Stomach (tissue), 4 donors: ENCODE measurements at regions not wholly inside any gene's neighbourhood (a gene's known extent, or its start where the extent isn't known, plus 50 kb on each side); places are given as distances from the start of the nearest gene placed in this dataset.

Experiments used
- CTCF ChIP-seq, 7 experiments: fragments of 450-650 bp in 4 of 7; fragments of 200-600 bp in 3 of 7; sonication (generic) in 3 of 7; IDR thresholded peaks; one replicate each; pipeline ENCODE4 v1.5.1; 2016 to 2019; ENCODE audit warnings: antibody characterized with exemption in 7 of 7, control low read depth in 2 of 7, mild to moderate bottlenecking in 1 of 7
- POLR2A ChIP-seq, 4 donors: fragments of 450-650 bp; IDR thresholded peaks; one replicate each; pipeline ENCODE4 v1.6.1; 2016; ENCODE audit warnings: antibody characterized with exemption in 4 of 4, control low read depth in 2 of 4, mild to moderate bottlenecking in 1 of 4, moderate library complexity in 1 of 4
- POLR2AphosphoS5 ChIP-seq, 3 donors: sonication (generic); formaldehyde crosslinking; IDR thresholded peaks; one replicate each; pipeline ENCODE4 v1.6.1; 2016; ENCODE audit warnings: antibody characterized with exemption in 3 of 3

GRCh38 chr21:16342932-16343331 is 613.1 kb downstream of the USP25 start:
- TF ChIP-seq CTCF (IDR thresholded peaks at IDR 0.05): no peak
- TF ChIP-seq POLR2A (IDR thresholded peaks at IDR 0.05): no peak
- no peak for TF ChIP-seq POLR2AphosphoS5 (IDR thresholded peaks at IDR 0.05)
